ENCODE measurements at regions not wholly inside any gene's neighbourhood (a gene's known extent, or its start where the extent isn't known, plus 50 kb on each side); places are given as distances from the start of the nearest gene placed in this dataset.

GRCh38 chr2:200087451-200087850 is 132.1 kb downstream of the MAIP1 start:
- 75 to 81% methylated on average over 5 of the region's 5 CpGs for WGBS, 2 donors
- H3K27me3 ChIP-seq = no peaks in the 10 kb centered on the region
- H3K4me1 ChIP-seq = no peaks in the 10 kb centered on the region
- H3K4me3 ChIP-seq = no peak overlapping the region
- H3K27ac ChIP-seq = no peak overlapping the region
- H3K9me3 ChIP-seq = no peaks in the 10 kb centered on the region
- TF ChIP-seq CTCF (IDR thresholded peaks at IDR 0.05) (no peak), EP300 (IDR thresholded peaks at IDR 0.05) (no peak), POLR2A (IDR thresholded peaks at IDR 0.05) (no peak)
- no peak for DNase-seq (ENCODE audit: low spot score in 2 of 2)
- no peaks in the 10 kb centered on the region for H3K36me3 ChIP-seq

- DNase-seq (ENCODE audit: low spot score in 2 of 2) = no peak
- H3K4me1 ChIP-seq = no peaks in the 10 kb centered on the region
- no peak overlapping the region for H3K27ac ChIP-seq
- no peaks in the 10 kb centered on the region for H3K27me3 ChIP-seq
- no peaks in the 10 kb centered on the region for H3K36me3 ChIP-seq
- WGBS, 2 donors = 58 to 61% methylated on average over 6 of the region's 6 CpGs
- TF ChIP-seq CTCF (IDR thresholded peaks at IDR 0.05) = no peak
- no peak for TF ChIP-seq EP300 (IDR thresholded peaks at IDR 0.05)
- TF ChIP-seq POLR2A (IDR thresholded peaks at IDR 0.05) = no peak
- H3K9me3 ChIP-seq = no peaks in the 10 kb centered on the region
- no peak overlapping the region for H3K4me3 ChIP-seq
These were observed 133.8 kb downstream of the MAIP1 start for GRCh38 chr2:200089040-200089755.

- 74 to 76% methylated on average over 6 of the region's 6 CpGs for WGBS, 2 donors
- TF ChIP-seq POLR2A (IDR thresholded peaks at IDR 0.05) (no peak), CTCF (IDR thresholded peaks at IDR 0.05) (no peak), EP300 (IDR thresholded peaks at IDR 0.05) (no peak)
These were observed 134.4 kb downstream of the MAIP1 start for GRCh38 chr2:200089756-200090109.

GRCh38 chr2:200090683-200091082 is 135.3 kb downstream of the MAIP1 start:
- Histone ChIP-seq H3K27ac (no peak overlapping the region), H3K4me3 (no peak overlapping the region), H3K4me1 (no peaks in the 10 kb centered on the region), H3K27me3 (no peaks in the 10 kb centered on the region), H3K9me3 (no peaks in the 10 kb centered on the region), H3K36me3 (no peaks in the 10 kb centered on the region)
- TF ChIP-seq EP300 (IDR thresholded peaks at IDR 0.05) (no peak), POLR2A (IDR thresholded peaks at IDR 0.05) (no peak), CTCF (IDR thresholded peaks at IDR 0.05) (no peak)
- no peak for DNase-seq (ENCODE audit: low spot score in 2 of 2)
- 92 to 95% methylated on average over 6 of the region's 6 CpGs for WGBS, 2 donors

More at GRCh38 chr2:200089756-200090109, 134.4 kb downstream of the MAIP1 start:
- Histone ChIP-seq H3K9me3 (no peaks in the 10 kb centered on the region), H3K27me3 (no peaks in the 10 kb centered on the region), H3K27ac (no peak overlapping the region), H3K4me1 (no peaks in the 10 kb centered on the region), H3K36me3 (no peaks in the 10 kb centered on the region), H3K4me3 (no peak overlapping the region)
- DNase-seq (ENCODE audit: low spot score in 2 of 2) = no peak

DNA sequence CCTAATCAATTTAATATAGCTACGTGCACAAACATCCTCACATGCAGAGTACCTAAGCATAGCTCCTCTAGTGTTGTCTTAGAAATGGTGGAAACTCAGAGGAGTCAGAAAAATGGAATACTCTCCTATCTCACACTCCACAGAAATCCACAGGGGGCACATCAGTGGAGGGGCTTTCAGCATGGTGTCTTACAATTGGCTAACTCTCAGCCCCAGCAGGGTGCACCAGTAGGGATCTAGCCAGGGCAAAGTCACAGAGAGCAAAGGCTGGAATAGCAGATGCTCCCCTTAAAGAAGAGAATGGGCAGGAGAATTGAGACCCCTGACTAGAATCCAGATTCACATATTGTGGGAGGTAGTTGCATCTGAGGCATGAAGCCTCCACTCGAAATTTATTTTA is 135.7 kb downstream of the MAIP1 start:
- Histone ChIP-seq H3K9me3 (no peaks in the 10 kb centered on the region), H3K4me1 (no peaks in the 10 kb centered on the region), H3K4me3 (no peak overlapping the region), H3K27ac (no peak overlapping the region), H3K36me3 (no peaks in the 10 kb centered on the region), H3K27me3 (no peaks in the 10 kb centered on the region)
- DNase-seq (ENCODE audit: low spot score in 2 of 2) = no peak
- WGBS, 2 donors = 75 to 83% methylated on average over 2 of the region's 2 CpGs
- TF ChIP-seq POLR2A (IDR thresholded peaks at IDR 0.05) = no peak
- no peak for TF ChIP-seq CTCF (IDR thresholded peaks at IDR 0.05)
- no peak for TF ChIP-seq EP300 (IDR thresholded peaks at IDR 0.05)

Measured in tibial nerve (tissue), 4 donors.